ENCODE measurements at regions not wholly inside any gene's neighbourhood (a gene's known extent, or its start where the extent isn't known, plus 50 kb on each side); places are given as distances from the start of the nearest gene placed in this dataset.

GRCh38 chr1:94642617-94643321 is 101.2 kb upstream of the F3 start:
- peak; percentile 36 for DNase-seq

- no peak for DNase-seq
These were observed 100.4 kb upstream of the F3 start for GRCh38 chr1:94641990-94642389.

GRCh38 chr1:94640125-94640524 is 98.6 kb upstream of the F3 start:
- DNase-seq, result no peak

GRCh38 chr1:94637121-94637520 is 95.6 kb upstream of the F3 start:
- DNase-seq, result no peak

- DNase-seq, result no peak
These were observed 95.1 kb upstream of the F3 start for GRCh38 chr1:94636624-94637023.

- no peak for DNase-seq
These were observed 94.5 kb upstream of the F3 start for GRCh38 chr1:94636100-94636499.

GRCh38 chr1:94634977-94635416 is 93.4 kb upstream of the F3 start:
- DNase-seq, result peak; percentile 64

- no peak for DNase-seq
These were observed 91.5 kb upstream of the F3 start for GRCh38 chr1:94633051-94633450.

- no peak for DNase-seq
These were observed 88.0 kb upstream of the F3 start for GRCh38 chr1:94629259-94630181.

- DNase-seq, result no peak
These were observed 86.9 kb upstream of the F3 start for GRCh38 chr1:94628499-94628843.

GRCh38 chr1:94627771-94628498 is 86.4 kb upstream of the F3 start:
- no peak for DNase-seq

- no peak for DNase-seq
These were observed 82.6 kb upstream of the F3 start for GRCh38 chr1:94624203-94624602.

- no peak for DNase-seq
These were observed 82.1 kb upstream of the F3 start for GRCh38 chr1:94623560-94624148.

- DNase-seq, result no peak
These were observed 81.2 kb upstream of the F3 start for GRCh38 chr1:94622757-94623156.

GRCh38 chr1:94621802-94622201 is 80.2 kb upstream of the F3 start:
- DNase-seq, result no peak

GRCh38 chr1:94621395-94621794 is 79.8 kb upstream of the F3 start:
- peak; percentile 12 for DNase-seq

- no peak for DNase-seq
These were observed 78.9 kb upstream of the F3 start for GRCh38 chr1:94620345-94621031.

- DNase-seq, result no peak
These were observed 78.2 kb upstream of the F3 start for GRCh38 chr1:94619731-94620130.

- DNase-seq, result no peak
These were observed 76.6 kb upstream of the F3 start for GRCh38 chr1:94617957-94618739.

GRCh38 chr1:94617134-94617805 is 75.7 kb upstream of the F3 start:
- DNase-seq, result no peak

- DNase-seq, result peak; percentile 35
These were observed 74.9 kb upstream of the F3 start for GRCh38 chr1:94616506-94616905.

Measured in NCI-H2171 treated with DMSO at 0.1 percent for 48 hours (cell line).